HG02938 (cell line): ENCODE measurements at regions not wholly inside any gene's neighbourhood (a gene's known extent, or its start where the extent isn't known, plus 50 kb on each side); places are given as distances from the start of the nearest gene placed in this dataset.

ENCODE experiments used
- ATAC-seq: cut with Tn5 transposase; IDR thresholded peaks from one replicate; pipeline ENCODE4 v1.9.1; 2021; ENCODE audit warnings: mild to moderate bottlenecking, moderate library complexity; ENCODE audit not compliant: unreplicated experiment

GRCh38 chr10:36087006-36088005 is 445.2 kb upstream of the FZD8 start:
- ATAC-seq = no peak

GRCh38 chr10:36075196-36075595 is 433.1 kb upstream of the FZD8 start:
- no peak for ATAC-seq

DNA sequence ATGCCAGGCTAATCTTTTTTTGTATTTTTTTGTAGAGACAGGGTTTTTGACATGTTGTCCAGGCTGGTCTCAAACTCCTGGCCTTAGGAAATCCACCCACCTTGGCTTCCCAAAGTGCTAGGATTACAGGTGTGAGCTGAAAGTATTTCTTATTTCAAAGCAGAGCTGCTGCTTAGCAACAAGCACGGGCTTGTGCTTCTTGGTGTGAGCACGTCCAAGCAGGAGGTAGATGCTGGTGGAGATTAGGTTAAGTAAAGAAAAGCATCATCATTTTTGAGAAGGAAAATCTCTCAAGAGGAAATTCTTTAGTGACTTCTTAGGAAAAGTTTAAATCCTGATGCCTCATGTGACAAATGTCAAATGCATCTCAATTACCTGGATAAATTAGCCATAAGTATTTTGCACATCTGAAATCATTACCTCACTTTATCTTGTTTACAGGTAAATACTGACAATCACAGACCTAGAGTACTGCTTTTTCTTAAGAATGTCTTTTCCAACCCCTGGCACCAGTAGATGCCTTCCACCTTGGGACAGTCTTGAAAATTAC is 431.8 kb upstream of the FZD8 start:
- ATAC-seq = no peak

GRCh38 chr10:36068542-36068941 is 426.4 kb upstream of the FZD8 start:
- no peak for ATAC-seq

GRCh38 chr10:36067748-36068147 is 425.7 kb upstream of the FZD8 start:
- no peak for ATAC-seq

DNA sequence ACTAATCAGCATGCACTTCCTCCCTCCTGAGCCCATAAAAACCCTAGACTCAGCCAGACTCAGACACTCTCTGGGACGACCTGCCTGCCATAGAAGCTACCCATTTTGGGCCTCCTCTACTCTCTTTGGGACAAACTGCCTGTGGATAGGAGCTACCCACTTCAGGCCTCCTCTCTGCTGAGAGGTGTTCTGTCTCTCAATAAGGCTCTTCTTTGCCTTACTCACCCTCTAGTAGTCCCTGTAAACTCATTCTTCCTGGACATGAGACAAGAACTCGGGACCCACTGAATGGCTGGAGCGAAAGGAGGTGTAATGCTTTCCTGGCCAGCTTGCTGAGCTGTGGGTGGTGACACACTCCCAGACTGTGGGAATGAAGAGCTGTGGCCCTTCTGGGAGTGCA is 424.8 kb upstream of the FZD8 start:
- no peak for ATAC-seq

DNA sequence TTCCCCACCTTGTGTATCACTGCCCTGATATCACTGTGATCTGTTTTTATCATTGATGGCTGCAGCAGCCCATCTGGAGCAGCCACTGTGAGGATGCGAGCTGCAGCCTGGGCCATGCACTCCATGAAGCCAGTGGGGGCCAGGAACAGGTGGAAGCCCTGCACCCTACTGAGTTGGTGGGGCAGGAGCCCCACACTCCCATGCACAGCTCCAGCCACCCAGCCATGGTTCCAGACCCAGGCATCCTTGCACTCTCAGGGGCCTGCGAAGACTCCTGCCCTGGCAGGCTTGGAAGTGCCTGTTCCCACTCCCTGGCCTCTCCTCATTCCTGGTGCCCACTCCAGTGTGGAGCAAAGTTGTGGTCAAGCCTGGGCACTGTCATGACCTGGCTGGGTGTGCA is 424.0 kb upstream of the FZD8 start:
- no peak for ATAC-seq

GRCh38 chr10:36063396-36063795 is 421.3 kb upstream of the FZD8 start:
- no peak for ATAC-seq

DNA sequence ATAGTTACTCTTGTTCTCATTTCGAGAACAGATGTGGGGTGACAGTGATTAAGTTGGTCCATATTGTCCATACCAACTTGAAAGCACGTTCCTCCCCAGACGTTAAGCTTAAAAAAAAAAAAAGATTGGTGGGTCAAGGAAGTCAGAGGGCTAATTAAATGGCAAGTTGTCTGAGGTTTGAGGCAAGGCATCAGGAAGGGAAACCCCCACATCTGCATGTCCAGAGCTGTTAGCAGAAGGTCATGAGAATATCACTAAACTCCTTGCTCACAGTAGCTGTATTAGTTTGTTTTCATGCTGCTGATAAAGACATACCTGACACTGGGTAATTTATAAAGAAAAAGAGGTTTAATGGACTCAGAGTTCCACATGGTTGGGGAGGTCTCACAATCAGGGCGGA is 415.6 kb upstream of the FZD8 start:
- no peak for ATAC-seq

- no peak for ATAC-seq
Measured at GRCh38 chr10:36057180-36057579, 415.1 kb upstream of the FZD8 start.

- no peak for ATAC-seq
Measured at GRCh38 chr10:36053775-36054174, 411.7 kb upstream of the FZD8 start.

DNA sequence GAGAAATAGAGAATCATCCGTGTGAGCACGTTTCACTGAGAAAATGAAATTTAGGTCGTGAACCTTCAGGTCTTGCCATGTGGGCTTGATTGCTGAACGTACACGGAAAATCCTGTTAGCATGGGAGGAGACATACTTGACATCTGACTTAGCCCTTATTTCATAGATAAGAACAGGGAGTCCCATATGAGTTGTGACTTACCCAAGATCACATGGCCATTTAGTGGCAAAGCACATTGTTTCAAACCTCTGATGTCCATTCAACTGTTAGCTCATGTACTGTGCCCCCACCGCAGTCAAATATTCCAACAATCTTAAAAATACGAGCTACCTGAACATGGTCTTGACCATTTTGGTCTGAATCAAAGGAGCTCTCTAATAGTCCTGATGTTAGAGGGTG is 411.2 kb upstream of the FZD8 start:
- ATAC-seq = no peak

DNA sequence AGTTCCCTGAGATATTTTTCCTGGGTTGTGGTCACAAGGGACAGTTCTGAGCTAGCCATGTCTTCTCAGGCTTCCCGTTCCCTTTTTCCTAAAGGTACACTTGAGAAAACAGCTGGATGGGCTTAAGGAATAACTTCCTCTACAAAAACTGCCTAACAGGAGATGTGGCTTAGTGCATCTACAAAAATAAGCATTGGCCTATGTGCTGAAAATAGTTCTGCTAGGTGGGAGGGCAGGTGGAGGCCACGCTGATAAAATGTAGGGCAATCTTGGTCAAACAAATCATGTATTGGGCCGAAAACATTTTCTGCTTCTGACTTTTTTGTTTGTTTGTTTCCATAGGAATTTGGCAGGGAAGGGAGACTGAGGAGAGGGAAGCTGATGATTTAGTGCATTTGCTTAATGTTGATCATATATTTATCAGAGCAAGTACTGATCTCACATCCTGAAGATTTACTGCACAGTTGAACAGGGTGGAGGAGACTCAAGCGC is 409.4 kb upstream of the FZD8 start:
- ATAC-seq = no peak

DNA sequence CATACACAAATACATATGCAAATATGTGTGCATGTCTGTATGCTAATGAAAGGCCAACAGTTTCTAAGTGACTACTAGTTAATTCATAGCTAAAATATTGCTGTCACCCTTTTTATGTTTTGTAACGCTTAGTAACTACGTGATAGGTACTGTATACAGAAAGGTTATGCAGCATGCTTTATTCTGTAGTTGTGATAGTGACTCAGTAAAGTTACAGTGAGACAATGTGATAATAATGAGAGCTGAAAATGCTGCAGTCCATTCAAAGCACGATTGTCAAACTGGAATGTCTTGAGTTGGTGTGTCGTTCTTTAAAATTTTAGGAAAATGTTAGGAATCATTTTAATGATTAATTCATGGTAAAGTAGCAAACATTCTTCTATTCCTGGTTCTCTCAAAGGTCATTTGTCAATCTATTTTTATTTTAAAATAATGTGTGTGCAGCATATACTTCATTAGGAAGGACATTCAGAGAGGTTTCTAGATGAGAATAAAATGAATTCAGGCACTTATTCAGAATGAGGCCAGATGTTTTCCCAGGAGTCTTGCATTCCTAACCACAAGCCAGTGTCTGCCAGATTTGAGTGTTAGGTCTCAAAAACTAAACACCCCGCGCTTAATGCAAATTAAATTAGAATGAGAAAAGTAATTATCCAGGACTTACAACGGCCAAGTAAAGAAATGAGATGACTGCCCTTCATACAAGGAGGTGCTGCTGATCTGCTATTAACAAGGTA is 408.8 kb upstream of the FZD8 start:
- ATAC-seq = no peak

- ATAC-seq = no peak
Measured at GRCh38 chr10:36048780-36049179, 406.7 kb upstream of the FZD8 start.

- ATAC-seq = no peak
Measured at GRCh38 chr10:36048236-36048635, 406.1 kb upstream of the FZD8 start.

- no peak for ATAC-seq
Measured at GRCh38 chr10:36042135-36042534, 400.0 kb upstream of the FZD8 start.

- no peak for ATAC-seq
Measured at GRCh38 chr10:36038316-36038955, 396.3 kb upstream of the FZD8 start.

- no peak for ATAC-seq
Measured at GRCh38 chr10:36036137-36036536, 394.0 kb upstream of the FZD8 start.

DNA sequence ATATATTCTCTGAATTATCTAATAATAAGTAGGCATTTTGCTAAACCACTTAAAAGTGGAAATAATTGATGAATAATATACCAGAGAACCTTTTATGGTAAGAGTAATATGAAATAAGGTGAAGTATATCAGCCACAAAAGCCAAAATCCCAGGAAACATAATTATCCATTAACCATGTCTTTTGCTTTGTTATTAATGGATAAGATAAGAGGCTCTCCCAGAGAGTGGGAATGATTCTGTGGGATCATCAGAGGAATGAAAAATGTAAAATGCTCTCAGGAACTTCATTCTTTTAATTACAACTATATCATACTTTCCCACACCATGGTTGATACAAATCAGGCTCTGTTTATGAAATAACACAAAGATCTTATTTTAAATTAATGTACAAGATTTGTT is 391.7 kb upstream of the FZD8 start:
- ATAC-seq = no peak

DNA sequence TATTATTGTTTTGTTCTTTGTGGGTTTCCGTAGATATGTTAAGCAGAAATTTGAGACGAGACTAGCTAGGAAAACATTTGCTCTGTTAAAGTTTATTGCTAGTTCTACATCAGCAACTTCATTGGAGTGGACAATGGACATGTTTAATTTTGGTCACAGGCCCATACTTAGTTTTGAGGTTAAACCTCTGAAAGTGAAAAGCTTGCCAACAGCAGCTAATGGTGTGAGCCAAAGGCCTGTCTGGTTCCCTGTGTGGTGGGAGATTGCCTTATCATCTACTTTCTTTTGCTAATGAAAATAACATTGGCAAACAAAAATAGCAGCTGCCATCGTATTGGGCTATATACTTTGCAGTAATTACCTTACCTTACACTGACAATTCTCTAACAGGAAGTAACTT is 388.4 kb upstream of the FZD8 start:
- ATAC-seq = no peak
